ENCODE measurements at regions not wholly inside any gene's neighbourhood (a gene's known extent, or its start where the extent isn't known, plus 50 kb on each side); places are given as distances from the start of the nearest gene placed in this dataset.
"Not testable (repeated sequence)": the region's sequence is repeated elsewhere in the genome, so short reads cannot be mapped to it uniquely, and the experiment has no call there.

DNA sequence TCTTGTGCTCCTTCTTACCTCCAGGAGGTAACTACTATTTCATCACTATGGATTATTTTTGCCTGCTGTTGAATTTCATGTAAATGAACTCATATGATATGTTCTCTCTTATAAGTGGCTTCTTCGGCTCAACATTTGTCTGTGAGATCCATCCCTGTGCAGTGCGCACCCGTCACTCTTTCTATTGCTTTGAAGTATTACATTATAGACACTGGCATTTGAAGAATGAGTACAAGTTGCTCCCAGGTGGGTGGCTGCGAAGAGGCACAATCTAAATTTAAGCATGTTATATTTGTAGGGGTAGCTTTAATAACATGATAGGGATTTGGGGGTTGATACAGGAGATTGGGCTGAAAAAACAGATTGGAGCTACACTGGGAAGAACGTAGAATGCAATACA is 809.7 kb downstream of the CCSER2 start:
- DNase-seq: no peak

- no peak for DNase-seq
Observed at GRCh38 chr10:85139124-85139523, 810.7 kb downstream of the CCSER2 start.

GRCh38 chr10:85141520-85141919 is 813.1 kb downstream of the CCSER2 start:
- not testable (repeated sequence) for DNase-seq

- DNase-seq: no peak
Observed at GRCh38 chr10:85145966-85146365, 817.6 kb downstream of the CCSER2 start.

DNA sequence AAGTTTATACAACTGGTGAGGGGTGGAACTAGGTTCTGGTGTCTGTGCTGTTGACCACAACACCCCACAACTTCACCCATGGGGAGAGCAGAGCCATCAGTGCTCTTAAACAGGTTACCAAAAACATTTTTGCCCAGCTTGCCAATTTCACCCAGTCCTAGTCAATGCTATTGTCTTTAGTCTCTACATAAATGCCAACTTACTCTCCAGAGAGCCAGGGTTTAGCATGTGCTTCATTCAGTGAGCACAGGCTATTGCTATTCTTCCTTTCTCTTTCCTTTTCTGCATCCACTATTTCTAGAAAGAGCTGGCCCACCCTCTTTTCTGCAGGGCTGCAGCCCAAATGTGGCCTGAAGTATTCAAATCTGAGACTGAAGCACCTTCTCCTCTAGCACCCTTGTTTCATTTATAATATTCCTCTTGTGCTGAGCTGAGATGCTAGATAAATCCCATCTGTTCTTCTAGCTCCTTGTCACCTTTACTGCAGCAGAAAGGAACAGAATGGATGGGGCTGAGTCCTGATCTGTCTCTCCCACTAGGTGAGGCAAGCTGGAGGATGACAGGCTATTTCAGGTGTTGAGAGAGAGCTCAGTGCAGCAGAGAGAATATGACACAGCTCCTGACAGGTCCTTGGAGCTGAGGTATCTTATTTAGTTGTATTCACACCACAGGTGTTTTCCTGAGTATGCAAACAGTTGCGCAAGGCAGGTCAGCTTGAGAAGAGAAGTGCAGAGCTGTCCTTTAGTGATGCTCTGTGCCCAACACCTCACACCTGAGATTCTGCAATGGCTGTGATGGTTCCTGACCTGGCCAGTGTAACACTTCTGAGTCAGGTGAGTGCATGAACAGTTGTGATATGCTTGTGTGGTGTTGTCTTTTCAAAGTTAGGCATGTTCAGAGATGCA is 819.2 kb downstream of the CCSER2 start:
- DNase-seq: no peak

DNA sequence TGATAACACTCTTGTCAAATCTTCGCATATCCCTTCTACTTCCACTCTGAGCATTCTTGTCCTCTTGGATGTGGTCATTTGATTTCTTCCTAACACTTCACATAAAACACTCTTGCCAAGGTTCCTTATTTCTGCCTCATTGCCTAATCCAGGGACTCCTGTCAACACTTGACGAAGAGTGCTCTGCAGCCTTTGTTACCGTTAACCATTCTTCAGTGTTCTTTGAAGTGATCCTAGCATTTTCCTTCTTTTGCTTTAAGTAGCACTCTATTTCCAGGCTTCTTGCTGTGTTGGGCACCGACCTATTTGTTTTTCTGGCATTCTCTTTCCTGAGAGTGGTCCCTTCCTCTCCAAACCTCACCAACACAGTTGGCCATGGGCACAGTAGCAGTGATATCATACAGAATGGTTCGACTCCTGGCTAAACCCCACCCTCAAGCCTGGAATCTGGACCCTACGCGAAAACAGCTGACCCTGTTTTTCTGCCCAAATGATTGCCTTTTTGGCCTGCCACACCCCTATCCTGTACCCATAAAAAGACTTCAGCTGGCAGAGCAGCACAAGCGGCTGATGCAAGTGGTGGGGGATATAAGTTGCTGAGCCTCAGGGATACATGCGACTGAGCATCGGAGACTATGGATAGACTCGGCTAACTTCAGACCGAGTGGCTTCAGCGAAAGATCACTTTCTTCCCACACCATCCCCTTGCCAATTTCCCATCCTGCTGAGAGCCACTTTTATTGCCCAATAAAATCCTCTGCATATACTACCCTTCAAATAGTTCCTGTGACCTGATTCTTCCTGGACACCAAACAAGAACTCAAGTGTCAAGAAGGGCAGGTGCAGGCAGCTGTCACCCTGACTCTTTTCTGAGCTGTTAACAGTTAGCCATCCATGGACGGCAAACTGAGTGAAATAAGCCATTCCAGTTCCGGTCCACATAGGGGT is 820.6 kb downstream of the CCSER2 start:
- no peak for DNase-seq

- no peak for DNase-seq
Observed at GRCh38 chr10:85149766-85150165, 821.4 kb downstream of the CCSER2 start.

DNA sequence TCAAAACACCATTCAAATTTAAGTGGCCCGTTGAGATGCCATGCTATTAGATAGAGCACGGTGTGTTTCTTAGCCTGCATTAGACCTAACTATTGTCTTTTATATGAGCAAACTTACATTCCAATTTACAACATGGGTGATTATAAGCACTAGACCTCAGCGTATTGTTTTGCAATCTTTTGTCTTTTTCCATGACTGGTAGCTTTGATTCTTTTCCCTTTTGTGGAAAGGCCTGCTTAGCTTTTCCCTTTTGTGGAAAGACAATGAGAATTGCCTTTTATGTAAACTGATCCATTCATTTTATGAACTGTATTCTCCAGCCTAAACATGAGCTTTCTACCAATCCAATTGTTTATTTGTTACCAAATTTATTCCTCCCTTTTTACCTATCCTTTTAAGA is 823.1 kb downstream of the CCSER2 start:
- DNase-seq: no peak

DNA sequence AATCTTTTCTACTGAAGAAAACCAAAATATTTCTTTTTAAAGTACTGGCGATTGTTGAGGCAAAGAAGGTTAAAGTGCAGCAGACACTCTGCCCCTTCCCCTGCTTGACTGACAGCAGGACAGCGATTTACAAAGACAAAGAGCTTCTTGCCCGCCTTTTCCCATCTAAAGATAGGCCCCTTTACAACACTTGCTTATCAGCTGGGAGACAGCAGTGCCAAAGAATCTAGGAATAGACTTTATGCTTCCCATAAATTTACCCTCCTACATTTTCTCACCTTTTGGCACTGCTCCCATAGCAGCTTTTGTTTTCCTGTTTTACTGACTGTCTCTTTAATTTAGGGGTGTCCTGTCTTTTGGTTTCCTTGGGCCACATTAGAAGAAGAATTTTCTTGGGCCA is 824.1 kb downstream of the CCSER2 start:
- no peak for DNase-seq

DNA sequence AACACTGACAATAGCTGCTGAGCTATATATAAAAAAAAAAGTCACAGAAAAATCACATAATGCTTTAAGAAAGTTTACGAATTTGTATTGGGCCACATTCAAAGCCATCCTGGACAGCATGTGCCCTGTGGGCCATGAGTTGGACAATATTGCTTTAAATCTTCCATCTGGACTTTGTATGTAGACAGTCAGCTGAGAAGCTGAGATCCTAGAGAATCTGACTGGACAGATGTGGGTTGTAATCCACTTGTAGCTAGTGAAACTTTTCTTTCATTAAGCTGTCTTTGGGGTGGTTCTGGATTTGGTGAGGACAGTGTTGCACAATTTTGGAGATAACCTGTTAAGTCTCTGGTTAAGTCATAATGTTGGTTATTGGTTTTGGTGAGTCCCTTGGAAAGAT is 824.5 kb downstream of the CCSER2 start:
- no peak for DNase-seq

GRCh38 chr10:85157206-85157605 is 828.8 kb downstream of the CCSER2 start:
- no peak for DNase-seq

- DNase-seq: no peak
Observed at GRCh38 chr10:85168243-85168642, 839.9 kb downstream of the CCSER2 start.

DNA sequence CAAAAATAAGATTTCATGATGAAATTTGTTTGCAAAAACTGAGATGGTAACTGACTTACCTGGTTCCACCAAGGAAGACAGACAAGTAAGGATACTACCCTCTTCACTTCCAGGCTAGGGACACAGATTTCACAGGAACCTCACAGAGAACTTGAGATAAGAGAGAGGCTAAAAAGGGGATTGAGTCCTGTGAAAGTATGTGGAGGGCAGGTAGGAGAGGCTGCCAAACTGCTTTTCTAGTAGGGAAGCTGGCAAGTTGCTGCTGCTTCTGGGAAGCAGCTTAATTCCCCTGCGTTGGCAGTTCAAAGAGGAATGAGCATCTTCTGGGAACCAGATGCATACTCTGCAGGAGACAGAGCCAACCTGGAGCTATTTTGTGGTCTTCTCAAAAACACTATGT is 841.6 kb downstream of the CCSER2 start:
- no peak for DNase-seq

DNA sequence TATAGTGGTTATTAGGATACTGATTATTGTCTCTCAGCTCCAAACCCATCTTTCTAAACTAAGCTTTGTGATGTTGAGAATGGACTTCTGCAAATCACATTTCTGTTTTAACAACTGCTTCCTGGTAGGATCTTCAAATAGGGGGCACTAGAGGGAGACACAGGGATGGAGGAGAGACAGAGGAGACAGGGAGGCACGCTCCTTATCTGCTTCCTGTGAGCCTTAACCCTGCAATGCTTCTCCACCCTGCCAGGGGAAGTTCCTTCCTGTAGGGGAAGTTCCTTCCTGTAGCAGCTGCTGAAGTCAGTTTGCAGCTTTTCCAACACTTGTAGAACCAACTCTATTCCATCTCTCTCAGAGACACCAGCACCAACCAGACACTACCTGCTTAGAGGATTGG is 847.2 kb downstream of the CCSER2 start:
- no peak for DNase-seq

- no peak for DNase-seq
Observed at GRCh38 chr10:85177767-85178166, 849.4 kb downstream of the CCSER2 start.

- DNase-seq: no peak
Observed at GRCh38 chr10:85187047-85187446, 858.7 kb downstream of the CCSER2 start.

- no peak for DNase-seq
Observed at GRCh38 chr10:85188770-85189484, 860.5 kb downstream of the CCSER2 start.

- DNase-seq: no peak
Observed at GRCh38 chr10:85193796-85194195, 865.4 kb downstream of the CCSER2 start.

DNA sequence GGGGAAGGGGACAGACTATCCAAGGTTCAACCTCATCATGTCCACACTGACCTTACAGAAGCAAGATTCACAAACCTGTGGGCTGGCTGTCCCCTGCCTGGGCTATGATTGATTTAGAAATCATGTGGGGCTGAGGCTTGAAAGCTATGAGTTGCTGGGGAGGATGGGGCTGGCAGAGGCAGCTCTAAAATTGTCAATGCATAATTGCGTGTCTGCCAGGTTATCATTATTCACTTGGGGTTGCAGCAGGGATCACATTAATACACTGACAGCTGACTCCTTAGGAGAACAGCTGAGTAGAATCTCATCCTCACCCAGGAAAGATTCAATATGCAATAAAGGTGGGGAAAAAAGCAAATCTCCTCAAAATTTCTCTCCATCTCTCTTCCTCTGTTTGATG is 866.3 kb downstream of the CCSER2 start:
- DNase-seq: no peak

- DNase-seq: no peak
Observed at GRCh38 chr10:85195596-85195995, 867.2 kb downstream of the CCSER2 start.

- no peak for DNase-seq
Observed at GRCh38 chr10:85204814-85205213, 876.4 kb downstream of the CCSER2 start.

GRCh38 chr10:85212526-85212925 is 884.1 kb downstream of the CCSER2 start:
- no peak for DNase-seq
